Thymus (tissue), 11 donors: ENCODE measurements at regions not wholly inside any gene's neighbourhood (a gene's known extent, or its start where the extent isn't known, plus 50 kb on each side); places are given as distances from the start of the nearest gene placed in this dataset.

ENCODE experiments used
- DNase-seq, 9 donors: peaks; one replicate each; pipeline ENCODE4 v3.0.0-alpha.2; 2013; ENCODE audit warnings: low spot score in 9 of 9, low read depth in 6 of 9, missing footprints in 1 of 9
- H3K27ac ChIP-seq, 2 donors: one replicate each; pipeline ENCODE4 v1.5.1; 2013; ENCODE audit warnings: control low read depth in 1 of 2, low read depth in 1 of 2, low read length in 1 of 2, mild to moderate bottlenecking in 1 of 2, moderate library complexity in 1 of 2
- H3K27me3 ChIP-seq, 2 donors: one replicate each; pipeline ENCODE4 v1.5.1; 2013; ENCODE audit warnings: low read length in 1 of 2; ENCODE audit not compliant: control insufficient read depth in 2 of 2, insufficient read depth in 1 of 2
- H3K36me3 ChIP-seq, 2 donors: one replicate each; pipeline ENCODE4 v1.5.1; 2013; ENCODE audit warnings: low read length in 1 of 2, mild to moderate bottlenecking in 1 of 2, moderate library complexity in 1 of 2; ENCODE audit not compliant: control insufficient read depth in 2 of 2, insufficient read depth in 2 of 2
- H3K4me1 ChIP-seq, 2 donors: one replicate each; pipeline ENCODE4 v1.5.1; 2013; ENCODE audit warnings: low read length in 2 of 2; ENCODE audit not compliant: control insufficient read depth in 2 of 2, insufficient read depth in 2 of 2
- H3K4me3 ChIP-seq, 2 donors: one replicate each; pipeline ENCODE4 v1.5.1; 2013; ENCODE audit warnings: low read length in 2 of 2, control low read depth in 1 of 2, mild to moderate bottlenecking in 1 of 2
- H3K9me3 ChIP-seq, 2 donors: one replicate each; pipeline ENCODE4 v1.5.1; 2013; ENCODE audit warnings: low read length in 1 of 2, mild to moderate bottlenecking in 1 of 2; ENCODE audit not compliant: control insufficient read depth in 2 of 2, insufficient read depth in 1 of 2
- WGBS: extraction: QIAGEN DNeasy Blood & Tissue Kit; methylation state at CpG from one replicate; pipeline ENCODE4 v1.1.7; 2013; 5-methylcytosine and 5-hydroxymethylcytosine counted together
- donor health status: healthy.

DNA sequence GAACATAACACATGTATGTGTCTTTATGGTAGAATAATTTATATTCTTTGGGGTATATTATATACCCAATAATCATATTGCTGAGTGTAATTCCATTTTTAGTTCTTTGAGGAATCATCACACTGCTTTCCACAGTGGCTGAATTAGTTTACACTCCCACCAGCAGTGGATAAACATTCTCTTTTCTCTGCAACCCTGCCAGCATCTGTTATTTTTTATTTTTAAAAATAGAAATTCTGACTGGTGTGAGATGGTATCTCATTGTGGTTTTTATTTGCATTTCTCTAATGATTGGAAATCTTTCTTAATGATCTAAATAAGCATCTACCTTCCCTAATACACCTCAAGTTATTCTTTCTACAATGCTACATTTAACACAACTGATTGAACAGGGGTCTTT is 346.2 kb upstream of the LYPLAL1 start:
- Histone ChIP-seq H3K4me1 (no peaks in the 10 kb centered on the region), H3K27me3 (no peaks in the 10 kb centered on the region), H3K9me3 (no peaks in the 10 kb centered on the region), H3K4me3 (no peak overlapping the region), H3K36me3 (no peaks in the 10 kb centered on the region), H3K27ac (no peak overlapping the region)
- DNase-seq, result no peak

DNA sequence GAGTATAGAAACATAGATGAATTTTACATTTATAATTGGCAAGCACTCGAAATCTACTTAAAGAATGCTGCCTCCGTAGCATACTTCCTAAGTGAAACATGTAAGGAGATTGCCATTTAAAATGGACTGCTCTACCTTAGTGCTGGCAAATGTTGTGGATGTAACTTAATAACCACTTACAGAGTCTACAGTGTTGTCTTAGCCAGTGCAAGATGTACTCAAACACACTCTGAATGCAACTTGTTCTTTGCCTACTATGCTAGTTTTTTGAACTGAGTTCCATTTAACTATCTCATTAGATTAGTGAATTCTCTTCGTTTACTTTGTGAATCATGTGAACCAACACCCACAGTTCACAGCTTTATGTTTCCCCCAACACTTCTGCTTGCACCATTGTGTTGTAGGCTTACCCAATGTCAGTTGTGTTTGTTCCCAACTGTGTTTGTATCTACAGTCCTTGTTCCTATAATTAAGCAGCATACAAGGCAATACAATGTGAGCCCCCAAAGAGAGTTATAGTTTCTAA is 345.5 kb upstream of the LYPLAL1 start:
- H3K4me3 ChIP-seq, result no peak overlapping the region
- no peaks in the 10 kb centered on the region for H3K4me1 ChIP-seq
- H3K36me3 ChIP-seq, result no peaks in the 10 kb centered on the region
- H3K27me3 ChIP-seq, result no peaks in the 10 kb centered on the region
- H3K27ac ChIP-seq, result no peak overlapping the region
- no peaks in the 10 kb centered on the region for H3K9me3 ChIP-seq
- DNase-seq, result no peak
- WGBS, result 92% methylated on average over 3 of the region's 3 CpGs

DNA sequence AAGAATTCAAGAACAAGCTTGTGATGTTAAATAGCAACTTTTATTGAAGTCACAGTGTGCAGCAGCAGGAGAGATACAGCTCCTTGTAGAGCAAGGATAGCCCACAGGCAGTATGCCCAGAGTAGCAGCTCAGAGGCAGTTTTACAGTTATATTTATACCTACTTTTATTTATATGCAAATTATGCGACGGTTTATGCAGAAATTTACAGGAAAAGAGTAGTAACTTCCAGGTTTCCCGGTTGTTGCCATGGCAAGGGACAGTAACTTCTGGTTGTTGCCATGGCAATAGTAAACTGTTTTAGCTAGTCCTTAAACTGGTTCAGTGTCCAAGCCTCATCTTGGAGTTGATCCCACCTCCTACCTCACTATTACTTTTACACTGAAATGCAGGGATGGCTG is 344.6 kb upstream of the LYPLAL1 start:
- no peaks in the 10 kb centered on the region for H3K4me1 ChIP-seq
- DNase-seq, result no peak
- no peaks in the 10 kb centered on the region for H3K27me3 ChIP-seq
- 89% methylated on average over 3 of the region's 3 CpGs for WGBS
- H3K4me3 ChIP-seq, result no peak overlapping the region
- no peaks in the 10 kb centered on the region for H3K9me3 ChIP-seq
- H3K27ac ChIP-seq, result no peak overlapping the region
- H3K36me3 ChIP-seq, result no peaks in the 10 kb centered on the region

DNA sequence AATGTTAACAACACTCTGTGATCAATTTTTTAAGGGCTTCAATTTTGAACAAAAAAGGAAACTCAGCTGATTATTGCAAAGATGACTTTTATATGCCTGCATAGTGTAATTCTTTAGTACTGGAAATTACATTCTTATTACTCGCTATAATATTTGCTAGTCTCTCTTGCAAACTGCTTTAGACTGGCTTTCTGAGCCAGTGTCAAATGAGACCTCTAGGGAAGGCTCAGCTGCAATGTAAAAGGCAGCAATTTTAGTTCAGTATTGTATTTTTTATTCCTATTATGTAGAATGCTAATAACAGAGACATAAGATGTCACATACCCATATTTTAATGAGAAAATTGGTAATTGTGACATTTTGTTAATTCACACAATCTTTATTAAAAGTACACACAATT is 338.1 kb upstream of the LYPLAL1 start:
- no peaks in the 10 kb centered on the region for H3K36me3 ChIP-seq
- no peak overlapping the region for H3K4me3 ChIP-seq
- H3K9me3 ChIP-seq, result no peaks in the 10 kb centered on the region
- no peaks in the 10 kb centered on the region for H3K4me1 ChIP-seq
- no peak for DNase-seq
- no peaks in the 10 kb centered on the region for H3K27me3 ChIP-seq
- 97% methylated on average over 1 of the region's 1 CpG for WGBS
- H3K27ac ChIP-seq, result no peak overlapping the region

DNA sequence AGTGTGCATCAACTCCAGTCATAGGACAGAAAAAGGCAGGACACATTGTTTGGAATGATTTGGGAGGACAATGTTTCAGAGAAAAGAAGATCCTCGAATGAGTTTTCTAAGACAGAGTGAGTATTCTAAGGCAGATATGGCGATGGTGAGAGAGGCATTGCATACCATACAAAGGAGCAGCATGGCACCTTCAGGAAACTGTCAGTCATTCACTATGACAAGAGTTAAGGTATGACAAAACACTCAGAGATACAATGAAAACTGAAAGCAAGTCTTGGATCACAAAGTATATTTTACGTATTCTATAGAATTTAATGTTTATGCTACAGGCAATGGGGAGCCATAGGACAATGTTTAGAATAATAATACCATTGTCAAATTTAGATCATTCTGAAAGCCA is 337.4 kb upstream of the LYPLAL1 start:
- 93% methylated on average over 3 of the region's 3 CpGs for WGBS
- no peaks in the 10 kb centered on the region for H3K36me3 ChIP-seq
- no peaks in the 10 kb centered on the region for H3K27me3 ChIP-seq

DNA sequence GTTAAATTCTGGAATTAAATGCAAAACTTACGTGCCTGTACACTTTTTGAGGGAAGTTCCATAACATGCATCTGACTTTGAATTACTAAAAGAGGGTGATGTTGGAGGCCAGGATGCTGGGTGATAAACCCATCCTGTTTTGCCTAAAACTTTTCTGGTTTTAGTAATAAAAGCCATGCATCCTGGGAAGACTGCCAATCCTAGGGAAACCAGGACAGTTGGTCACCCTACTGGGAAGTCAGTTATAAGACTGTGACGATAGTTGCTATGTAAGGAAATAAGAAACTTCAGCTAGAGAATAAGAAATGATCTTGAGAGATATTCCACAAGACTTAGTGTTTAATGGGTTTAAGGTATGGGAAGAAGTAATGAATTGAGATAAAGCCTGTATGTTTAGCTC is 336.6 kb upstream of the LYPLAL1 start:
- H3K36me3 ChIP-seq, result no peaks in the 10 kb centered on the region
- no peaks in the 10 kb centered on the region for H3K27me3 ChIP-seq
- no peaks in the 10 kb centered on the region for H3K9me3 ChIP-seq
- no peaks in the 10 kb centered on the region for H3K4me1 ChIP-seq
- no peak overlapping the region for H3K4me3 ChIP-seq
- 93% methylated on average over 2 of the region's 2 CpGs for WGBS
- H3K27ac ChIP-seq, result no peak overlapping the region
- no peak for DNase-seq

More for the DNA sequence above, 337.4 kb upstream of the LYPLAL1 start:
- Histone ChIP-seq H3K9me3 (no peaks in the 10 kb centered on the region), H3K27ac (no peak overlapping the region), H3K4me3 (no peak overlapping the region), H3K4me1 (no peaks in the 10 kb centered on the region)
- no peak for DNase-seq

DNA sequence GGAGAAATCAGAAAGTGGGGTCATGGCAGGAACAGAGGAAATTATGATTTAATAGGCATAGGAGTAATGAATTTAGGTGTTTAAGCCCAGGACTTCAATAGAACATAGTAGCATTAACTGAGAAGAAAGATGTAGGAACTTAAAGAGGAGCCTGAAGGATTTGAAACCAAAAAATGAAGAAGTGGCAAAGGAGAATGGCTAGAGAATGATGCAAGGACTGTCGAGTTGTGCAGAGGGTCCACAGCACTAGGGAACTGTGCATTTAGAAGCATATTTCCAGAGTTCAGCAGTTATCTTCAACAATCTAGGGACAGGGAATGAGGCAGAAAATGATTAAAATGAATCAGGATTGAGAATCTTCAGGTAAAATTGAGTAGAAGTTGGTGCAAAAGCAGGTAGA is 328.1 kb upstream of the LYPLAL1 start:
- DNase-seq, result no peak
- no peaks in the 10 kb centered on the region for H3K36me3 ChIP-seq

DNA sequence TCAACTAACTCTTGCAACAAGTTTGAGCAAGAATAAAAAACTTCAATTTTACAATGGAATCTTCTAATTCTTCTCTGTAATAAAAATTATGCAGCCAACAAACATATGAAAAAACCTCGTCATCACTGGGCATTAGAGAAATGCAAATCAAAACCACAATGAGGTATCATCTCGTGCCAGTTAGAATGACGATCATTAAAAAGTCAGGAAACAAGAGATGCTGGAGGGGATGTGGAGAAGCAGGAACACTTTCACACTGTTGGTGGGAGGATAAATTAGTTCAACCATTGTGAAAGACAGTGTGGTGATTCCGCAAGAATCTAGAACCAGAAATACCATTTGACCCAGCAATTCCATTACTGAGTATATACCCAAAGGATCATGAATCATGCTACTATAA is 327.5 kb upstream of the LYPLAL1 start:
- no peak overlapping the region for H3K4me3 ChIP-seq
- H3K27ac ChIP-seq, result no peak overlapping the region
- WGBS, result 95% methylated on average over 4 of the region's 4 CpGs
- no peaks in the 10 kb centered on the region for H3K27me3 ChIP-seq
- no peak for DNase-seq
- no peaks in the 10 kb centered on the region for H3K9me3 ChIP-seq
- H3K4me1 ChIP-seq, result no peaks in the 10 kb centered on the region
- H3K36me3 ChIP-seq, result no peaks in the 10 kb centered on the region

More for the DNA sequence above, 328.1 kb upstream of the LYPLAL1 start:
- 76% methylated on average over 1 of the region's 1 CpG for WGBS
- no peaks in the 10 kb centered on the region for H3K4me1 ChIP-seq
- H3K27ac ChIP-seq, result no peak overlapping the region
- H3K4me3 ChIP-seq, result no peak overlapping the region
- H3K9me3 ChIP-seq, result no peaks in the 10 kb centered on the region
- no peaks in the 10 kb centered on the region for H3K27me3 ChIP-seq

DNA sequence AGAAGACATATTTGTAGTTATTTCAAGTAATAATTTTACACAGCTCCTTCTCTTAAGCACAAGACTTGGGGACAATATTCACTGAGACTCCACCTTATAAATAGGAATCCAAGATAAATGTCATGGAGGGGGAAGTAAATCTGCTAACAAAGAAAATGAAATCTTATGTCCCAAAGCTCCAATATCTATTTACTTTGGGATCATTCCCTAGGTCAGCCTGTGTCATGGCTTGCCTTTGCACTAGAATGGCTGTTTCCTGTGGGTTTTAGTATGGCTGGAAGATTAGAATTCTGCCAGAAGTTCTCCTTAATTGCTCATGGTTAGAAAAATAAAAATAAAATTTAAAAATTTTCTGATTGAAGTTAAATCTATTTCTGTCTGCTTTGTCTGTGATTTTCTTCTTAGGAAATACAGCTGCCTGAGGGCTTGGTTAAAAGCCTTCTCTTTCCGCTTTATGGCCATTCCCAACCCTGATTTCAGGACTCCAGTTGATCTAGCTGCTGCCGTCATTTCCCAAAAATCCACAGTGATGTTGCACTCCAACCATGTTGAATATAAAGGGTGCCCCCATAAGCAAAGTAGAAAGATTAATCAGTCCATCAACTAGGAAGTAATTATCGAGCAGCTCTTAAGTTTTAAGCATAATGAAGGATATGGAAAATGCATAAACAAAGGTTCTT is 326.4 kb upstream of the LYPLAL1 start:
- no peaks in the 10 kb centered on the region for H3K36me3 ChIP-seq
- 93% methylated on average over 3 of the region's 3 CpGs for WGBS
- no peak overlapping the region for H3K4me3 ChIP-seq
- H3K4me1 ChIP-seq, result no peaks in the 10 kb centered on the region
- H3K27ac ChIP-seq, result no peak overlapping the region
- no peak for DNase-seq
- H3K27me3 ChIP-seq, result no peaks in the 10 kb centered on the region
- no peaks in the 10 kb centered on the region for H3K9me3 ChIP-seq
